ENCODE measurements at regions not wholly inside any gene's neighbourhood (a gene's known extent, or its start where the extent isn't known, plus 50 kb on each side); places are given as distances from the start of the nearest gene placed in this dataset.

GRCh38 chr4:66667249-66667648, 878.1 kb downstream of the CENPC start:
- Histone ChIP-seq H3K4me1 (no peaks in the 10 kb centered on the region), H3K9me3 (no peaks in the 10 kb centered on the region), H3K27ac (no peak overlapping the region), H3K4me3 (no peak overlapping the region), H3K36me3 (no peaks in the 10 kb centered on the region), H3K27me3 (no peaks in the 10 kb centered on the region)
- 86 to 97% (median 91%) methylated on average over 1 of the region's 1 CpG for WGBS, 5 donors
- DNase-seq: no peak
- no peak for TF ChIP-seq EP300 (IDR thresholded peaks at IDR 0.05)
- no peak for TF ChIP-seq CTCF (IDR thresholded peaks at IDR 0.05)
- no peak for TF ChIP-seq POLR2A (IDR thresholded peaks at IDR 0.05)
- TF ChIP-seq POLR2AphosphoS5 (IDR thresholded peaks at IDR 0.05): no peak
- intact Hi-C loops (cut with DNase I; ENCODE audit: low total_unique reads): no loop called here

GRCh38 chr4:66662620-66663019, 882.7 kb downstream of the CENPC start:
- DNase-seq: no peak
- WGBS, 5 donors: 71 to 81% (median 75%) methylated on average over 3 of the region's 3 CpGs
- H3K36me3 ChIP-seq: no peaks in the 10 kb centered on the region
- H3K4me3 ChIP-seq: no peak overlapping the region
- no peaks in the 10 kb centered on the region for H3K4me1 ChIP-seq
- H3K9me3 ChIP-seq: no peaks in the 10 kb centered on the region
- no peak overlapping the region for H3K27ac ChIP-seq
- intact Hi-C loops (cut with DNase I; ENCODE audit: low total_unique reads): no loop called here
- no peaks in the 10 kb centered on the region for H3K27me3 ChIP-seq
- TF ChIP-seq EP300 (IDR thresholded peaks at IDR 0.05) (no peak), CTCF (IDR thresholded peaks at IDR 0.05) (no peak), POLR2A (IDR thresholded peaks at IDR 0.05) (no peak), POLR2AphosphoS5 (IDR thresholded peaks at IDR 0.05) (no peak)

GRCh38 chr4:66658809-66659208, 886.5 kb downstream of the CENPC start:
- Histone ChIP-seq H3K9me3 (no peaks in the 10 kb centered on the region), H3K27me3 (no peaks in the 10 kb centered on the region), H3K36me3 (no peaks in the 10 kb centered on the region), H3K4me3 (no peak overlapping the region), H3K27ac (no peak overlapping the region), H3K4me1 (no peaks in the 10 kb centered on the region)
- intact Hi-C loops (cut with DNase I; ENCODE audit: low total_unique reads): no loop called here
- 35 to 51% (median 45%) methylated on average over 2 of the region's 2 CpGs for WGBS, 5 donors
- no peak for TF ChIP-seq POLR2A (IDR thresholded peaks at IDR 0.05)
- no peak for TF ChIP-seq CTCF (IDR thresholded peaks at IDR 0.05)
- TF ChIP-seq POLR2AphosphoS5 (IDR thresholded peaks at IDR 0.05): no peak
- no peak for TF ChIP-seq EP300 (IDR thresholded peaks at IDR 0.05)
- no peak for DNase-seq

DNA sequence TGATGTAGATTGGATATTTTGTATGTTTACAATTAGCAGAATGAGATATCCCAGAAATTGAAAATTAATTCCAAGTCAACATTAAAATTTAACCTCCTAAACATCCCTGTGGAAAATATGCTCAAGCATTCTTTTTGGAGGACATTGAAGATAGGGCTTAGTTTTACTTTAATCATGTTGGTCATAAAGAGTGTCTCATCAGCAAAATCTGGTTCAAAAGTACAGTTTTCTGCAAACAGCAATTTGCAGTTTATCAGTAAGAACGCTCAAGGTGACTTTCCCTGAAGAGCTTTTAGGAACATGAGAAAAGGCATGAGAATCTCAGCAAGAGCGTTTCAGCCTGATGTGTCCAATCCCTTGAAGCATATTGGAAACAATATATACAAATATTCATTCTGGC, 889.8 kb downstream of the CENPC start:
- no peaks in the 10 kb centered on the region for H3K4me1 ChIP-seq
- no peaks in the 10 kb centered on the region for H3K36me3 ChIP-seq
- DNase-seq: no peak
- intact Hi-C loops (cut with DNase I; ENCODE audit: low total_unique reads): no loop called here
- peaks cover 0 to 12% (median 0%) of the 10 kb centered on the region in 4 donors for H3K9me3 ChIP-seq
- 65 to 76% (median 75%) methylated on average over 2 of the region's 2 CpGs for WGBS, 5 donors
- no peak overlapping the region for H3K4me3 ChIP-seq
- TF ChIP-seq CTCF (IDR thresholded peaks at IDR 0.05): no peak
- TF ChIP-seq EP300 (IDR thresholded peaks at IDR 0.05): no peak
- no peak for TF ChIP-seq POLR2AphosphoS5 (IDR thresholded peaks at IDR 0.05)
- no peak for TF ChIP-seq POLR2A (IDR thresholded peaks at IDR 0.05)
- H3K27ac ChIP-seq: no peak overlapping the region
- no peaks in the 10 kb centered on the region for H3K27me3 ChIP-seq
